ENCODE measurements at regions not wholly inside any gene's neighbourhood (a gene's known extent, or its start where the extent isn't known, plus 50 kb on each side); places are given as distances from the start of the nearest gene placed in this dataset.
A peak's percentile ranks its signal among the peaks of the same experiment; 100 is the strongest.

DNA sequence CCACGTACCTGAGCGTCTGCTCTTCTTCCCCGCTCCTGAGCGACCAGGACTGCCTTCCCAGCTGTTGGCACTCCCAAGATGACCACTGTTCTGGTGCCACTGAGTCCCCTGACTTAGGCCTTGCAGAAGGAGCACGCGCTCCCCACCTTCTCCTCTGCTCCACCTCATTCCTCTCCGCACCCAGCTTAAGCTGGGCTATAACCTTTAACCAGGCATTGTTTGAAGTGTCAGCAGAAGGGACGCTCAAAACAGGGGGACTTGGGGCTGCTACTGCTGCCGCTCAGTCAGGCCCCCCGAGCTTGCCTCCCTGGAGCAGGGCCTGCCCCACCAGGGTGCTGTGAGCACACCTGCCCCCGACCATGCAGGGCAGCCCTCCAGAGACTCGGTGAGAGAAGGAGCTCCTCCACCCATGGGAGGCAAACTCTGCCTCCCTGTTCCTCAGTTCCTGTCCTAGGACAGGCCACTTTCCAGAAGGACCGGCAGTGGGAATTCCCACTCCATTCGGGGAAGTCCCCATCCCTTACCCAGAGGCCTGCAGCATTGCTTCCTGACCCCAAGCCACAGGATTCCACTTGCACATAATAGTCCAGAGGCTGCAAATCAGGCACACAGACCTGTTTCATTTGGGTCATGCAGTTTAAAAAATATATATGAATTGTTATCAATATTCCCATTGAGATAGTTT, 99.7 kb upstream of the ENPP6 start:
- in situ Hi-C loops (cut with HindIII; ENCODE audit: low pct_unique_long_range_greater_than_20kb, low sequenced_read_pairs), result no loop called here
- no peak for TF ChIP-seq JUND (IDR thresholded peaks at IDR 0.05; ENCODE audit: low read depth)
- no peak for DNase-seq (ENCODE audit: low read depth in 1 of 2, low spot score in 1 of 2)

- in situ Hi-C loops (cut with HindIII; ENCODE audit: low pct_unique_long_range_greater_than_20kb, low sequenced_read_pairs), result no loop called here
- TF ChIP-seq JUND (IDR thresholded peaks at IDR 0.05; ENCODE audit: low read depth), result no peak
- no peak for DNase-seq (ENCODE audit: low read depth in 1 of 2, low spot score in 1 of 2)
Measured at GRCh38 chr4:184316821-184317220, 99.1 kb upstream of the ENPP6 start.

GRCh38 chr4:184315675-184316359, 98.1 kb upstream of the ENPP6 start:
- no peak for TF ChIP-seq JUND (IDR thresholded peaks at IDR 0.05; ENCODE audit: low read depth)
- no peak for DNase-seq (ENCODE audit: low read depth in 1 of 2, low spot score in 1 of 2)
- in situ Hi-C loops (cut with HindIII; ENCODE audit: low pct_unique_long_range_greater_than_20kb, low sequenced_read_pairs), result no loop called here

- no peak for TF ChIP-seq JUND (IDR thresholded peaks at IDR 0.05; ENCODE audit: low read depth)
- DNase-seq (ENCODE audit: low read depth in 1 of 2, low spot score in 1 of 2), result no peak
- in situ Hi-C loops (cut with HindIII; ENCODE audit: low pct_unique_long_range_greater_than_20kb, low sequenced_read_pairs), result no loop called here
Measured at GRCh38 chr4:184313702-184314659, 96.3 kb upstream of the ENPP6 start.

- in situ Hi-C loops (cut with HindIII; ENCODE audit: low pct_unique_long_range_greater_than_20kb, low sequenced_read_pairs), result no loop called here
- no peak for TF ChIP-seq JUND (IDR thresholded peaks at IDR 0.05; ENCODE audit: low read depth)
- DNase-seq (ENCODE audit: low read depth in 1 of 2, low spot score in 1 of 2), result no peak
Measured at GRCh38 chr4:184313058-184313581, 95.4 kb upstream of the ENPP6 start.

- DNase-seq (ENCODE audit: low read depth in 1 of 2, low spot score in 1 of 2), result no peak
- in situ Hi-C loops (cut with HindIII; ENCODE audit: low pct_unique_long_range_greater_than_20kb, low sequenced_read_pairs), result no loop called here
- TF ChIP-seq JUND (IDR thresholded peaks at IDR 0.05; ENCODE audit: low read depth), result no peak
Measured at GRCh38 chr4:184312126-184312525, 94.5 kb upstream of the ENPP6 start.

DNA sequence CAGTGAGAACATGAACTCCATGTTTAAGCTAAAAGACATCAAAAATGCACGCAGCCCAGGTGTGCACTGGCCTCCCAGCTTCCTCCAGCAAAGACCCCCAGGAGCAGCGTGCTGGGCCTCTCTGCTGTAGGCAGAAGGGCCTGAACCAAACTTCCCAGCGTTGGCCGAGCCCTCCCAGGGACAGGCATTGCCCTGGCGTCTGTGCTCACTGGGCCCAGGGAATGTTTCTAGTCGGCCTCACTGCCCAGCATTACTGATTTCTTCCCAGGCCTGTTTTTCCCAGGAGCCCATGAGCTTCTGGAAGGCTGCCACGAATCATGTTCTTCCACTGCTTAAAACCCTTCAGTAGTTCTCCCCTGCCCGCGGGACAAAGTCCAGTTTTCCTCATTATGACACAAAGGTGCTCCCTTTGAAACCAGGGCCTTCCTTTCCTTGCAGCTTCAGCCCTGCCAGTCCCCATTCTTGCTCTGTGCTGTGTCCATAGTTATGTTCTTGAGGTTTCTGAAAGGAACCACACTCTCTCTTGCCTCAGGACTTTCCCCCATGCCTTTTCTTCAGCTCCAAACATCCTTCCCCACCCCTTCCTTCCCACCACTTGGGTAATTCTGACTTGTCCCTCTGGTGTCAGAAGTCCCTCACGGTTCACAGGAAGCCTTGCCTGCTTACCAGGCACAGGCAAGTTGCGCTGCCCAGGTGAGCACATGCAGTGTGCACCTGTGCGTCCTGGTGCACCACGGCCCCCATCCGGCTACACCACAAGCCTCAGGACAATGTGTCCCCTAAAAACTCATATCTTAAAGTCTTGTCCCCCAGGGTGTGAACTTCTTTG, 93.4 kb upstream of the ENPP6 start:
- TF ChIP-seq JUND (IDR thresholded peaks at IDR 0.05; ENCODE audit: low read depth), result no peak
- DNase-seq (ENCODE audit: low read depth in 1 of 2, low spot score in 1 of 2), result no peak
- in situ Hi-C loops (cut with HindIII; ENCODE audit: low pct_unique_long_range_greater_than_20kb, low sequenced_read_pairs), result no loop called here

- DNase-seq (ENCODE audit: low read depth in 1 of 2, low spot score in 1 of 2), result peak in 1 of 2 experiments; percentile 91
- in situ Hi-C loops (cut with HindIII; ENCODE audit: low pct_unique_long_range_greater_than_20kb, low sequenced_read_pairs), result no loop called here
- no peak for TF ChIP-seq JUND (IDR thresholded peaks at IDR 0.05; ENCODE audit: low read depth)
Measured at GRCh38 chr4:184310171-184310567, 92.5 kb upstream of the ENPP6 start.

DNA sequence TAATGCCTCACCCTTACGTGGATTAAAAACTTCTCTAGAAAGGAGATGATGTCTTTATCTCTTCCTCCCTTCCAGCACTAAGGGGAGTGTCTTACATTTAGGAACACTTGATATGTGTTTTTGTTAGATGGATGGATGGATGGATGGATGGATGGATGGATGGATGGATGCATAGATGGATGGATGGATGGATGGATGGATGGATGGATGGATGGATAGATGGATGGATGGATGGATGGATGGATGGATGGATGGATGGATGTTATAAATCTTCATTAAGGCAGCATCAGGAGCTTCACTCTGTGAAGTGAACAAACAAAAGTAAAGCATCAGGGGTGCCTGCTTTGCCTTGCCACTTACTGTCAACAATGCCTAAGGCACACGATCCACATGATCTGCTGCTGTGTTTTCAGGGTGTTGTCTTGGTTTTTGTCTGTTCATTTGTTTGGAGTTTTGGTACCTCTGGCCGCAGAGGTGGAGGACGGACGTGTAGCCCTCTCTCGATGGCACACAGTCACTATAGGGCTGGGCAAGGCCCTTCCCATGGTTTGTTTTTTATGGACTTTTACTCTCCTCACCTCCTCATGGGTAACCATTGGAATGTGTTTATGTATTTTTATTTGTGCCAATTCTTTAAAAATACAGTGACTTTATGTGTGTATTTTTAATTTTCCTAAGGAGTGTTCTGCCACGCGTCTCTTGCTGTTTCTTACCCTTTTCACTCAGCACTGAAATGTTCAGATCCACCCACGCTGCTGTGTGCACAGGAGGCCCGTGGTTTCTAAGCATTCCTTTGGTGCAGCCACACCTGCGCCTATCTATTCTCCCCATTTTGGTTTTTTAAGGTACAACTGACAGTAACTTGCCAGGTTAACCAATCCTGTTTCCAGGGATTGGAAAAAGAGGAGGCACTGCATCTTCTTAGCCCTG, 91.8 kb upstream of the ENPP6 start:
- in situ Hi-C loops (cut with HindIII; ENCODE audit: low pct_unique_long_range_greater_than_20kb, low sequenced_read_pairs), result no loop called here
- TF ChIP-seq JUND (IDR thresholded peaks at IDR 0.05; ENCODE audit: low read depth), result no peak
- no peak for DNase-seq (ENCODE audit: low read depth in 1 of 2, low spot score in 1 of 2)

DNA sequence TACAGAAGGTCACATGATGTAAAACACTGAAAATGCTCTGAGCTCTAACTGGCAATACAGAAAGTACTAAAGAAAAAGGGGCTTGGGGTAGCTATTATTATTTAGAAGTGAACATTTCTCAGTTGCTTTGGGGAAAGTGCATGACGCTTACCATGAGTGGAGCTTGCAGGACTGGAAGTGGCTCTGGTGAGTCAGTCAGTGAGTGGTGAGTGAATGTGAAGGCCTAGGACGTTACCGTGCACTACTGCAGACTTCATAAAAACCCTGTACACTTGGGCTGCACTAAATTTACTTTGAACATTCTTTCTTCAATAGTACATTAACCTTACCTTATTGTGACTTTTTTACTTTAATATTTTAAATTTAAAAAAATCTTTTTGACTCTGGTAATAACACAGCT, 89.3 kb upstream of the ENPP6 start:
- DNase-seq (ENCODE audit: low read depth in 1 of 2, low spot score in 1 of 2), result no peak
- in situ Hi-C loops (cut with HindIII; ENCODE audit: low pct_unique_long_range_greater_than_20kb, low sequenced_read_pairs), result no loop called here
- no peak for TF ChIP-seq JUND (IDR thresholded peaks at IDR 0.05; ENCODE audit: low read depth)

GRCh38 chr4:184306470-184306869, 88.8 kb upstream of the ENPP6 start:
- no peak for DNase-seq (ENCODE audit: low read depth in 1 of 2, low spot score in 1 of 2)
- no peak for TF ChIP-seq JUND (IDR thresholded peaks at IDR 0.05; ENCODE audit: low read depth)
- in situ Hi-C loops (cut with HindIII; ENCODE audit: low pct_unique_long_range_greater_than_20kb, low sequenced_read_pairs), result no loop called here
